ENCODE measurements at regions not wholly inside any gene's neighbourhood (a gene's known extent, or its start where the extent isn't known, plus 50 kb on each side); places are given as distances from the start of the nearest gene placed in this dataset.

DNA sequence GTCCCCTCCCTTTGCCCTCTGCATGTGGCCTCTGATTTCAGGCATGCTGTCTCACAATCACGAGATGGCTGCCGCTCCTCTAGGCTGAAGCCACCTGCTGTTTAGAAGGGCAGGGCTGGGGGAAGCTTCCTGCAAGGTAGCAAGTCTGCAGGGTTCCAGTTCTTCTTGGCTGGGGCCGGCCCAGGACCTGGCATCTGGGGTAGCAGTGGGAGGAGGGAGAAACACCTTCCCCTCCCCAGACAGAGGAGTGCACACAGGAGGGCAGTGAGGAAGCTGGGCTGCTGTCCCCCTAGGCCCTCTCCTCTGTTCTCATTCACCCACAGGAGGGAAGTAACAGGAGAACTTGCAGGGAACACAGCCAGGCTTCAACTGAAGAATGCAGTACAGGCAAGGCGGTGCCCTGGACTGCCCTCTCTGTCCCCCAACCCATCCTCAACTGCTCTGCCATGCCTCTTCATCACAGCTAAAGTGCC is 345.9 kb upstream of the HS6ST1 start:
- no peak for TF ChIP-seq EZH2 (IDR thresholded peaks at IDR 0.05; ENCODE audit: low read length)
- TF ChIP-seq, protein P1, sequence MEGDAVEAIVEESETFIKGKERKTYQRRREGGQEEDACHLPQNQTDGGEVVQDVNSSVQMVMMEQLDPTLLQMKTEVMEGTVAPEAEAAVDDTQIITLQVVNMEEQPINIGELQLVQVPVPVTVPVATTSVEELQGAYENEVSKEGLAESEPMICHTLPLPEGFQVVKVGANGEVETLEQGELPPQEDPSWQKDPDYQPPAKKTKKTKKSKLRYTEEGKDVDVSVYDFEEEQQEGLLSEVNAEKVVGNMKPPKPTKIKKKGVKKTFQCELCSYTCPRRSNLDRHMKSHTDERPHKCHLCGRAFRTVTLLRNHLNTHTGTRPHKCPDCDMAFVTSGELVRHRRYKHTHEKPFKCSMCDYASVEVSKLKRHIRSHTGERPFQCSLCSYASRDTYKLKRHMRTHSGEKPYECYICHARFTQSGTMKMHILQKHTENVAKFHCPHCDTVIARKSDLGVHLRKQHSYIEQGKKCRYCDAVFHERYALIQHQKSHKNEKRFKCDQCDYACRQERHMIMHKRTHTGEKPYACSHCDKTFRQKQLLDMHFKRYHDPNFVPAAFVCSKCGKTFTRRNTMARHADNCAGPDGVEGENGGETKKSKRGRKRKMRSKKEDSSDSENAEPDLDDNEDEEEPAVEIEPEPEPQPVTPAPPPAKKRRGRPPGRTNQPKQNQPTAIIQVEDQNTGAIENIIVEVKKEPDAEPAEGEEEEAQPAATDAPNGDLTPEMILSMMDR (optimal IDR thresholded peaks at IDR 0.05 in 1 of 3, IDR thresholded peaks at IDR 0.05 in 1 of 3, conservative IDR thresholded peaks at IDR 0.05 in 1 of 3; ENCODE audit: extremely low read depth in 1 of 3, insufficient read depth in 2 of 3, low read length in 3 of 3), result no peak
